ENCODE measurements at regions not wholly inside any gene's neighbourhood (a gene's known extent, or its start where the extent isn't known, plus 50 kb on each side); places are given as distances from the start of the nearest gene placed in this dataset.
"Not testable (repeated sequence)": the region's sequence is repeated elsewhere in the genome, so short reads cannot be mapped to it uniquely, and the experiment has no call there.

DNA sequence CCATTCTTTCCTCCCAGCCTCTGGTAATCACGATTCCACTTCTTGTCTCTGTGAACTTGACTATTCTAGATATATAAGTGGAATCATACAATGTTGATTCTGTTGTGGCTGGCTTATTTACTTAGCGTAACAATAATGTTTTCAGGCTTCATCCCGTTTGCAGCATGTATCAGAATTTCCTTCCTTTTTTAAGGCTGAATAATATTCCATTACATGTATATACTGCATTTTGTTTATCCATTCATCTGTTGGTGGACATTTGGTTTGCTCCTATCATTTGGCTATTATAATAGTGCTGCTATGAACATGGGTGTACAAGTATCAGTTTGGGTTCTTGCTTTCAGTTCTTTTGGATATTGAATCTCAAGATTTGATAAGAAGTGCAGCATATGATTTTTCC is 239.7 kb upstream of the ZNF608 start:
- H3K4me1 ChIP-seq (ENCODE audit: control insufficient read depth in 5 of 5, insufficient read depth in 5 of 5, low read length in 5 of 5), result peaks cover 0 to 4% (median 0%) of the 10 kb centered on the region in 5 donors
- 66 to 96% methylated on average over 3 of the region's 3 CpGs for WGBS, 2 donors
- no peak for ATAC-seq (ENCODE audit: insufficient read depth, low FRiP score)

DNA sequence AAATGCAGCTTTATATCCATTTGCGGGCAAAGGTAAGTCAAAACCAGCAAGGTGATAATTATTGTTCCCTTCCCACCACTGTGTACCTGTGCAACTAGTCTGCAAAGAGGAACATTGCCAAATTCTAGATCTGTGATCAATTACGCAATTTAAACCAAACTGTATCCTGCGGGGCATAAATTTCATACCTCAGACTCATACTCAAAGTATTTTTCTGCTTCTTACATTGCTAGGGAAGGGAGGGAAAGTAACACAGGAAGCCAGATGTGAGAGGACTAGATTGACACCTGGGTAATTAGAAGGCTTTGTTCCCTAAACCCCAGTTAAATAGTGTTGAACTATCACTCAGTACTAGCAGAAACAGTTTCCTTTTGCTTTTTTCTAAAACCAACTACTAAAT is 240.2 kb upstream of the ZNF608 start:
- ATAC-seq (ENCODE audit: insufficient read depth, low FRiP score), result no peak
- DNase-seq, result no peak
- Histone ChIP-seq H3K9me3 (ENCODE audit: control insufficient read depth in 4 of 4, insufficient read depth in 3 of 4, low read length in 3 of 4) (peaks cover 0 to 6% (median 3%) of the 10 kb centered on the region in 4 donors), H3K27me3 (ENCODE audit: control insufficient read depth in 3 of 3, insufficient read depth in 3 of 3, low read length in 2 of 3) (no peaks in the 10 kb centered on the region), H3K4me1 (ENCODE audit: control insufficient read depth in 5 of 5, insufficient read depth in 5 of 5, low read length in 5 of 5) (peaks cover 0 to 4% (median 0%) of the 10 kb centered on the region in 5 donors), H3K4me3 (no peak overlapping the region), H3K27ac (ENCODE audit: low read depth in 1 of 2, low read length in 1 of 2) (no peak overlapping the region), H3K9ac (ENCODE audit: insufficient read depth in 1 of 2, low read length in 2 of 2) (no peak overlapping the region), H3K36me3 (ENCODE audit: control insufficient read depth in 4 of 4, insufficient read depth in 4 of 4, low read length in 4 of 4) (no peaks in the 10 kb centered on the region)
- 78 to 85% methylated on average over 3 of the region's 3 CpGs for WGBS, 2 donors
- TF ChIP-seq, protein P1, sequence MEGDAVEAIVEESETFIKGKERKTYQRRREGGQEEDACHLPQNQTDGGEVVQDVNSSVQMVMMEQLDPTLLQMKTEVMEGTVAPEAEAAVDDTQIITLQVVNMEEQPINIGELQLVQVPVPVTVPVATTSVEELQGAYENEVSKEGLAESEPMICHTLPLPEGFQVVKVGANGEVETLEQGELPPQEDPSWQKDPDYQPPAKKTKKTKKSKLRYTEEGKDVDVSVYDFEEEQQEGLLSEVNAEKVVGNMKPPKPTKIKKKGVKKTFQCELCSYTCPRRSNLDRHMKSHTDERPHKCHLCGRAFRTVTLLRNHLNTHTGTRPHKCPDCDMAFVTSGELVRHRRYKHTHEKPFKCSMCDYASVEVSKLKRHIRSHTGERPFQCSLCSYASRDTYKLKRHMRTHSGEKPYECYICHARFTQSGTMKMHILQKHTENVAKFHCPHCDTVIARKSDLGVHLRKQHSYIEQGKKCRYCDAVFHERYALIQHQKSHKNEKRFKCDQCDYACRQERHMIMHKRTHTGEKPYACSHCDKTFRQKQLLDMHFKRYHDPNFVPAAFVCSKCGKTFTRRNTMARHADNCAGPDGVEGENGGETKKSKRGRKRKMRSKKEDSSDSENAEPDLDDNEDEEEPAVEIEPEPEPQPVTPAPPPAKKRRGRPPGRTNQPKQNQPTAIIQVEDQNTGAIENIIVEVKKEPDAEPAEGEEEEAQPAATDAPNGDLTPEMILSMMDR (IDR thresholded peaks at IDR 0.05; ENCODE audit: control extremely low read depth, extremely low read depth), result no peak

More for the DNA sequence above, 239.7 kb upstream of the ZNF608 start:
- Histone ChIP-seq H3K9ac (ENCODE audit: insufficient read depth in 1 of 2, low read length in 2 of 2) (no peak overlapping the region), H3K27ac (ENCODE audit: low read depth in 1 of 2, low read length in 1 of 2) (no peak overlapping the region), H3K36me3 (ENCODE audit: control insufficient read depth in 4 of 4, insufficient read depth in 4 of 4, low read length in 4 of 4) (no peaks in the 10 kb centered on the region), H3K9me3 (ENCODE audit: control insufficient read depth in 4 of 4, insufficient read depth in 3 of 4, low read length in 3 of 4) (peaks cover 0 to 6% (median 3%) of the 10 kb centered on the region in 4 donors), H3K4me3 (no peak overlapping the region), H3K27me3 (ENCODE audit: control insufficient read depth in 3 of 3, insufficient read depth in 3 of 3, low read length in 2 of 3) (no peaks in the 10 kb centered on the region)
- TF ChIP-seq, protein P1 (IDR thresholded peaks at IDR 0.05; ENCODE audit: control extremely low read depth, extremely low read depth), result no peak
- DNase-seq, result no peak

GRCh38 chr5:124987786-124988185 is 241.3 kb upstream of the ZNF608 start:
- not testable (repeated sequence) for ATAC-seq (ENCODE audit: insufficient read depth, low FRiP score); H3K27me3 ChIP-seq (ENCODE audit: control insufficient read depth in 3 of 3, insufficient read depth in 3 of 3, low read length in 2 of 3); H3K4me1 ChIP-seq (ENCODE audit: control insufficient read depth in 5 of 5, insufficient read depth in 5 of 5, low read length in 5 of 5); H3K9ac ChIP-seq (ENCODE audit: insufficient read depth in 1 of 2, low read length in 2 of 2); H3K36me3 ChIP-seq (ENCODE audit: control insufficient read depth in 4 of 4, insufficient read depth in 4 of 4, low read length in 4 of 4); H3K27ac ChIP-seq (ENCODE audit: low read depth in 1 of 2, low read length in 1 of 2); DNase-seq; H3K9me3 ChIP-seq (ENCODE audit: control insufficient read depth in 4 of 4, insufficient read depth in 3 of 4, low read length in 3 of 4); H3K4me3 ChIP-seq
- WGBS, 2 donors, result 78 to 93% methylated on average over 3 of the region's 3 CpGs

GRCh38 chr5:124990723-124991122 is 244.3 kb upstream of the ZNF608 start:
- H3K27ac ChIP-seq (ENCODE audit: low read depth in 1 of 2, low read length in 1 of 2), result no peak overlapping the region
- TF ChIP-seq, protein P1 (IDR thresholded peaks at IDR 0.05; ENCODE audit: control extremely low read depth, extremely low read depth), result no peak
- no peaks in the 10 kb centered on the region for H3K27me3 ChIP-seq (ENCODE audit: control insufficient read depth in 3 of 3, insufficient read depth in 3 of 3, low read length in 2 of 3)
- no peaks in the 10 kb centered on the region for H3K36me3 ChIP-seq (ENCODE audit: control insufficient read depth in 4 of 4, insufficient read depth in 4 of 4, low read length in 4 of 4)
- H3K4me1 ChIP-seq (ENCODE audit: control insufficient read depth in 5 of 5, insufficient read depth in 5 of 5, low read length in 5 of 5), result peaks cover 0 to 8% (median 0%) of the 10 kb centered on the region in 5 donors
- DNase-seq (no peak), ATAC-seq (ENCODE audit: insufficient read depth, low FRiP score) (no peak)
- H3K4me3 ChIP-seq, result no peak overlapping the region
- no peak overlapping the region for H3K9ac ChIP-seq (ENCODE audit: insufficient read depth in 1 of 2, low read length in 2 of 2)
- H3K9me3 ChIP-seq (ENCODE audit: control insufficient read depth in 4 of 4, insufficient read depth in 3 of 4, low read length in 3 of 4), result no peaks in the 10 kb centered on the region
- 97 to 98% methylated on average over 2 of the region's 2 CpGs for WGBS, 2 donors

Measured in lung (tissue), 11 donors.